GM18505 (cell line): ENCODE measurements at regions not wholly inside any gene's neighbourhood (a gene's known extent, or its start where the extent isn't known, plus 50 kb on each side); places are given as distances from the start of the nearest gene placed in this dataset.

ENCODE experiments used
- ATAC-seq: cut with Tn5 transposase; IDR thresholded peaks from one replicate; pipeline ENCODE4 v1.9.1; 2021; ENCODE audit not compliant: unreplicated experiment
- POLR2A ChIP-seq: IDR thresholded peaks from 4 replicates; pipeline ENCODE4 v1.6.1; 2011; ENCODE audit warnings: borderline replicate concordance; ENCODE audit not compliant: insufficient read depth, insufficient read length; ENCODE audit errors: extremely low read depth

- TF ChIP-seq POLR2A: no peak
- ATAC-seq: no peak
Observed at GRCh38 chr6:40056865-40057264, 122.6 kb upstream of the MOCS1 start.

DNA sequence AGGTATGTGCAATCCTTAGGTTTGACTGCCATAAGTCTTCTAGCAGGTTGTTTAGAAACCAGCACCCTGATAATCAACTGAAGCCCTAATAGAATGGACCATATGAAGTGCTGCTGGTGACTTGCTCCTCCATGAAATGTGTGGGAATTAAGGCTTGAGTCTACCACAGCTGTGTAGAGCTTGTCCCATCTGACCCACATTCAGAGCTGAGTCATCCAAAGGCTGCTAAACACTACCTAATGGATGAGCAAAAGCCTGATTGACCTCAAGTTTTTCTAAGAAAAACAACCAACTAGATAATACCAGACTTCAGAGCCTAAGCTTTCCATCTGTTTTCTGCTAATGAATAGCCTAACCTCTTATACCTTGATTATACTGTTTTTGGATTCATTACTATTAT lies 120.3 kb upstream of the MOCS1 start:
- no peak for ATAC-seq
- no peak for TF ChIP-seq POLR2A

DNA sequence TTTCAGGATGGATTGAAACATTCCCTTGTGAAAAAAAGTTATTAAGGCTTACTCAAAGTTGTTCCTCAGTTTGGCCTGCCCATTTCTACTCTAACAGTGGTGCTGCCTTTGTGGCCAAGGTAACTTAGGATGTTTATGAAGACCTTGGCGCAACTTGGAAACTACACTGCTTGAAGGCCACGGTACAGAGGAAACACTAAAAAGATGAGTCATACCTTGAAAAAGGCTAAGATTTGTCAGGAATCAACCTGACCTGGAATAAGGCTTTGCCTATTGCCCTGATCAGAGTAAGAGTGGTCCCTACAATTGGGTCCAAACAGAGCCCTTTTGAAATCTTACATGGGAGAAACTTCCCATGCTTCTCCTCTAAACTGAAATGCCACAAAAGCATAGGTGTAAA lies 119.9 kb upstream of the MOCS1 start:
- ATAC-seq: no peak
- no peak for TF ChIP-seq POLR2A

GRCh38 chr6:40049128-40049527 lies 114.9 kb upstream of the MOCS1 start:
- ATAC-seq: no peak
- TF ChIP-seq POLR2A: no peak

- ATAC-seq: no peak
- TF ChIP-seq POLR2A: no peak
Observed at GRCh38 chr6:40044196-40044595, 109.9 kb upstream of the MOCS1 start.

GRCh38 chr6:40042232-40042631 lies 108.0 kb upstream of the MOCS1 start:
- ATAC-seq: no peak
- TF ChIP-seq POLR2A: no peak

DNA sequence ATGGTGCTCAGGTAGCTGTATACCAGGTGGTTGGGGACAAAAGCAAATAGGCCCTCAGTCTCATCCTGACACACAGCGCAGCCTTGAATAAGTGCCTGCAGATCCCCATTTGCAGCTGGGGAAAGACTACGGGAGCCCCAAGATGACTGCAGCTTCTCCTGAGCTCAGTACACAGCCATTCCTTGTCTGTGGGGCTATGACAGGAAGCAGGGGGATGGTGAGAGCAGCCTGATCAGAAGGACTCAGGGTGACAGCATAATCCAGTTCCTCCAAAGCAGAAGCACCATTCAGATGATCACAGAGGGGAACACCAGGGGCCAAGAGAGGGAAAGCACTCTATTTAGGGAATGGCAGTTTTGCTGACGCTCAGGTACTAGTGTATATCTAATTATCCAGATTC lies 104.8 kb upstream of the MOCS1 start:
- no peak for TF ChIP-seq POLR2A
- ATAC-seq: no peak

DNA sequence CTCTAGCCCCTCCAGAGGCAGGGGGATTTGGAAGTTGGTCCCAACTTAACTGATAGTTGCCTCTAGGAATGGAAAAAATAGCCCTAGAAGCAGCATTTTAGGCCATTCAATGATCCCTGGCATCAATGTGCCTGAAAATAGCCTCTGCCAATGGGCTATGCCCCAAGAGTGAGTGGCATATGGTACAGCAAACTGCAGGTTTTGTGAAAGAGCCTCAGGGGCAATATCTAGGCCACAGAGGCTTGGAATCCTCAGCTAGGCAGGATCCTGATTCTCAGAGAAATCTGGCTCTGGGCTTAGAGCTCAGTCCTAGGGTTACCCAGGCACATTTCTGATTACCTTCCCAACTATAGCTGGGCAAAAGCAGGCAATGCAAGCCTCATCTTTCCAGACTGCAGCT lies 104.4 kb upstream of the MOCS1 start:
- ATAC-seq: no peak
- TF ChIP-seq POLR2A: no peak

- ATAC-seq: no peak
Observed at GRCh38 chr6:40037271-40037670, 103.0 kb upstream of the MOCS1 start.

GRCh38 chr6:40036186-40036585 lies 101.9 kb upstream of the MOCS1 start:
- ATAC-seq: no peak
- no peak for TF ChIP-seq POLR2A

More at GRCh38 chr6:40037271-40037670, 103.0 kb upstream of the MOCS1 start:
- no peak for TF ChIP-seq POLR2A

GRCh38 chr6:40028449-40028848 lies 94.2 kb upstream of the MOCS1 start:
- no peak for ATAC-seq
- no peak for TF ChIP-seq POLR2A

DNA sequence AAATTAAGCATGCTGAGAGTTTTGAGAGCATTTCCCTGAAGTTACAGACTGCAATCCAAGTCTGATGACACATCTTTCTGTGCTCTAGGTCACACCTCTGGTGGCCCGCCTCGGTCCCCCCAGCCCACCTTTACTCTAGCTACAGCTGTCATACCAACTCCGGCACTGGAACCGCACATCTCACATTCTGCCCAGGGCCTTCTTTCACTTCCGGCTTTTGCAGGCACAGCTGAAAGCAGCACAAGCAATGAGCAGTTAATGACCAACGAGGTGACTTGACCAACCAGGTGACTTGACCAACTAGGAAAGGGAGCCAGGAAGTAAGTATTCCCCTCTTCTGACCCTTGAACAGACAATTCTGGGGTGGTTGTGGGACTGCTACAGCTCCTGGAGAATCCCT lies 88.6 kb upstream of the MOCS1 start:
- no peak for ATAC-seq
- TF ChIP-seq POLR2A: no peak

DNA sequence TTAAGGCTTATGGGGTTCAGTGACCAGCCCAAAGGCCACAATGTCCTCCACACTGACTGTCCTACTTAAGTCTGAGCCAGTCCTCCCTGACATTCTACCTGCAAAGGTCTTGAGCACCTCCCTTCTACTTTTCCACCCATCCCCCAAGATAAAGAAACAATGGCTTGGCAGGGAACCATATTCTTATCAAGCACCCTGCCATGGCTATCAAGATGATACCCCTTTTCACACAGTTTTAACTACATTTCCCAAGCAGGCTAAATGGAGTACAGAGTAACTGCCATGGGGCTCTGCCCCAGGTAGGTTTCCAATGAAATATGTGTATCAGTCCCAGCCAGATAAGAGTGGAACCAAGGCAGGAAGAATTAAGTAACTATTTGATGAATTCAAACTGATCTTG lies 85.9 kb upstream of the MOCS1 start:
- ATAC-seq: no peak

DNA sequence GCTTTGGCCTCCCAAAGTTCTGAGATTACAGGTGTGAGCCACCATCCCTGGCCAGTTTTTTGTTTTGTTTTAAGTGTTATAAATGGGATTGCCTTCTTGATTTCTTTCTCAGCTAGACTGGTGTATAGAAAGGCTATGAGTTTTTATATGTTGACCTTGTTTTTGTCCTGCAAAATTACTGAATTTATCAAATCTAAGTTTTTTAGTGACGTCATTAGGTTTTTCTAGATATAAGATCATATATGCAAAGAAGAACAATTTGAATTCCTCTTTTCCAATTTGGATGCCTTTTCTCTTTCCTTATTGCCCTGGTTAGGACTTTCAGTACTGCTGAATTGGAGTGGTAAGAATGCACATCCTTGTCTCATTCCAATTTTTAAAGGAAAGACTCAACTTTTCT lies 81.3 kb upstream of the MOCS1 start:
- no peak for ATAC-seq
- TF ChIP-seq POLR2A: no peak

More for the DNA sequence above, 85.9 kb upstream of the MOCS1 start:
- TF ChIP-seq POLR2A: no peak

GRCh38 chr6:40011844-40012243 lies 77.6 kb upstream of the MOCS1 start:
- TF ChIP-seq POLR2A: no peak
- no peak for ATAC-seq
